ENCODE measurements at regions not wholly inside any gene's neighbourhood (a gene's known extent, or its start where the extent isn't known, plus 50 kb on each side); places are given as distances from the start of the nearest gene placed in this dataset.
"Not testable (repeated sequence)": the region's sequence is repeated elsewhere in the genome, so short reads cannot be mapped to it uniquely, and the experiment has no call there.

DNA sequence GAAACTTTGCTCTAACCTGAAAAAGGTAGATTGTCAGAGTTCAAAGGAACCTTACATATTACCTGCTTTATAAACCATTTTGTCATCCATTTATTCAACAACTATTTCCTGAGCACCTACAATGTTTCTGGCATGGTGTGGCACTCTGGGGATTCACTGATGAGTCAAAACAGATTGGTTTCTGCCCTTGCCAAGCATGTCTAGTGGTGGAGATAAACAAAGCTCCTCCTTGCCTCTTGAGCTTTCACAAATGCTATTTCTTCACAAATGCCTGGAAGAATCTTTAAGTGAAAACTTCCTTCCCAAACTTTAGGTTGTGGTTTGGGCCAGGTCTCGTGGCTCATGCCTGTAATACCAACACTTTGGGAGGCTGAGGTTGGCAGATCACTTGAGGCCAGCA, 85.1 kb upstream of the RELN start:
- Histone ChIP-seq H3K4me3 (no peak overlapping the region), H3K9me3 (peaks cover 3% of the 10 kb centered on the region; the same call in 1 of the 2 replicates), H3K36me3 (replicated peaks) (no peaks in the 10 kb centered on the region), H3K4me1 (no peaks in the 10 kb centered on the region), H3K27me3 (ENCODE audit: low read depth) (no peaks in the 10 kb centered on the region)
- in situ Hi-C loops (cut with MboI; ENCODE audit: low sequenced_read_pairs), result no loop called here
- no peak for DNase-seq (ENCODE audit: low spot score in 2 of 2)

DNA sequence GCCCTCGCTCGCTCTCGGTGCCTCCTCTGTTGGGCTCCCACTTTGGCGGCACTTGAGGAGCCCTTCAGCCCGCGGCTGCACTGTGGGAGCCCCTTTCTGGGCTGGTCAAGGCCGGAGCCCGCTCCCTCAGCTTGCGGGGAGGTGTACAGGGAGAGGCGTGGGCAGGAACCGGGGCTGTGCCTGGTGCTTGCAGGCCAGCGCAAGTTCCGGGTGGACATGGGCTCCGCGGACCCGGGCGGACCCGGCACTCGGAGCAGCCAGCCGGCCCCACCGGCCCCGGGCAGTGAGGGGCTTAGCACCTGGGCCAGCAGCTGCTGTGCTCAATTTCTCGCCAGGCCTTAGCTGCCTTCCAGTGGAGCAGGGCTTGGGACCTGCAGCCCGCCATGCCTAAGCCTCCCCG, 82.2 kb upstream of the RELN start:
- H3K4me1 ChIP-seq; H3K4me3 ChIP-seq; H3K9me3 ChIP-seq; H3K27me3 ChIP-seq (ENCODE audit: low read depth); DNase-seq (ENCODE audit: low spot score in 2 of 2); H3K36me3 ChIP-seq (replicated peaks); in situ Hi-C loops (cut with MboI; ENCODE audit: low sequenced_read_pairs): not testable (repeated sequence)

DNA sequence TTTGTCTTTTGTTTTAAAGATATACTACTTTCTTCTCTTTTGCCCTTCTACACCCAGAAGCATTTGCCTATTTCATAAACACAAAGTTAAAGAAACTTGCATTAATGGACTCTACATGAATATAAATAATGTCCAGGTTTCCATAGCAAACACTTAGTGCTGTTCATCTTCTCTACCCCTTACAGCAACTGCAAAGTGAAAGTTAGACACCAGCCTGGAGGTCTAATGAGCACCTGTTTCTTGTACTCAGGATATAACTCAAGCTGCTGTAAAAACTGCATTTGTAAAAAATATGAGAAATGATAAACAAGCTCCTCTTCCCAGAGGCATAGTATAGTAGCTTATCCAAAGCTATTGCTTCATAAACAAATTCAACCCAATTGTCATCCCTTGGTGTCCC, 76.0 kb upstream of the RELN start:
- no peaks in the 10 kb centered on the region for H3K36me3 ChIP-seq (replicated peaks)
- peaks cover 6% of the 10 kb centered on the region; the same call in 1 of the 2 replicates for H3K4me1 ChIP-seq
- no peak for DNase-seq (ENCODE audit: low spot score in 2 of 2)
- H3K27me3 ChIP-seq (ENCODE audit: low read depth), result no peaks in the 10 kb centered on the region
- no peak overlapping the region for H3K4me3 ChIP-seq
- peaks cover 2% of the 10 kb centered on the region; the same call in 1 of the 2 replicates for H3K9me3 ChIP-seq
- in situ Hi-C loops (cut with MboI; ENCODE audit: low sequenced_read_pairs), result no loop called here

DNA sequence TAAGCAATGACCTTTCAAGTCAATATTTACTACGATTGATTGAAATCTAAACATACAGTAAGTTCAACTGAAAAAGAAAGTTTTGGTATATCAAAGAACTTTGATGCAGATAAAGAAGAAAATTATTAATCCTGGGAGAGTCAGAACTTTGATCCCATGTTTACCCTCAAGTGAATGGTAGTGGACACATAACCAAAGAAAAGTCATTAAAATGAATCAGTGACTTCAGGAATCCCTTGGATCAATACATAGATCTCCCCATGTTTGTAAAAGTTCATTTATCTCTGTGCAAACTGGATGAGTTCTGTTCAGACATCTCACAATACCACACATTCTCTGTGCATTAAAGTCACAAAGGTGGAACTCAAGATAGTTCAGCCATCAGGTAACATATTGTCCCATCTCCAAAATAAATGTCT, 75.5 kb upstream of the RELN start:
- in situ Hi-C loops (cut with MboI; ENCODE audit: low sequenced_read_pairs), result no loop called here
- H3K9me3 ChIP-seq, result peaks cover 2% of the 10 kb centered on the region; the same call in 1 of the 2 replicates
- peaks cover 6% of the 10 kb centered on the region; the same call in 1 of the 2 replicates for H3K4me1 ChIP-seq
- H3K27me3 ChIP-seq (ENCODE audit: low read depth), result no peaks in the 10 kb centered on the region
- no peak for DNase-seq (ENCODE audit: low spot score in 2 of 2)
- no peaks in the 10 kb centered on the region for H3K36me3 ChIP-seq (replicated peaks)
- no peak overlapping the region for H3K4me3 ChIP-seq

DNA sequence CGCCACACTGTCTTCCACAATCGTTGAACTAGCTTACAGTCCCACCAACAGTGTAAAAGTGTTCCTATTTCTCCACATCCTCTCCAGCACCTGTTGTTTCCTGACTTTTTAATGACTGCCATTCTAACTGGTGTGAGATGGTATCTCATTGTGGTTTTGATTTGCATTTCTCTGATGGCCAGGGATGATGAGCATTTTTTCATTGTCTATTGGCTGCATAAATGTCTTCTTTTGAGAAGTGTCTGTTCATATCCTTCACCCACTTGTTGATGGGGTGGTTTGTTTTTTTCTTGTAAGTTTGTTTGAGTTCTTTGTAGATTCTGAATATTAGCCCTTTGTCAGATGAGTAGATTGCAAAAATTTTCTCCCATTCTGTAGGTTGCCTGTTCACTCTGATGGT, 74.3 kb upstream of the RELN start:
- H3K9me3 ChIP-seq; H3K4me1 ChIP-seq; H3K4me3 ChIP-seq; H3K27me3 ChIP-seq (ENCODE audit: low read depth); in situ Hi-C loops (cut with MboI; ENCODE audit: low sequenced_read_pairs); H3K36me3 ChIP-seq (replicated peaks); DNase-seq (ENCODE audit: low spot score in 2 of 2): not testable (repeated sequence)

DNA sequence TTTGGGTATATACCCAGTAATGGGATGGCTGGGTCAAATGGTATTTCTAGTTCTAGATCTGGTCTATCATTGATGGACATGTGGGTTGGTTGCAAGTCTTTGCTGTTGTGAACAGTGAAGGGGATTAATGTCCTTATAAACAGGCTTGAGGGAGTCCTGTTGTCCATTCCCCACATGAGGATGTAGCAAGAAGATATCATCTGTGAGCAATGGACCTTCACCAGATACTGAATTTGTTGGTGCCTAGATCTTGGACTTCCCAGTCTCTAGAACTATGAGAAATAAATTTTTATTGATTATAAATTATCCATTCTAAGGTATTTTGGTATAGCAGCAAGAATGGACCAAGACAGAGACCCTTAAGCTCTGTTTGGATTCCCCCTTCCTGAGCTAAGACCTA, 72.2 kb upstream of the RELN start:
- H3K4me1 ChIP-seq, result peaks cover 6% of the 10 kb centered on the region; the same call in 1 of the 2 replicates
- no peaks in the 10 kb centered on the region for H3K27me3 ChIP-seq (ENCODE audit: low read depth)
- no peaks in the 10 kb centered on the region for H3K36me3 ChIP-seq (replicated peaks)
- no peak overlapping the region for H3K4me3 ChIP-seq
- in situ Hi-C loops (cut with MboI; ENCODE audit: low sequenced_read_pairs), result no loop called here
- no peaks in the 10 kb centered on the region for H3K9me3 ChIP-seq
- DNase-seq (ENCODE audit: low spot score in 2 of 2), result no peak

DNA sequence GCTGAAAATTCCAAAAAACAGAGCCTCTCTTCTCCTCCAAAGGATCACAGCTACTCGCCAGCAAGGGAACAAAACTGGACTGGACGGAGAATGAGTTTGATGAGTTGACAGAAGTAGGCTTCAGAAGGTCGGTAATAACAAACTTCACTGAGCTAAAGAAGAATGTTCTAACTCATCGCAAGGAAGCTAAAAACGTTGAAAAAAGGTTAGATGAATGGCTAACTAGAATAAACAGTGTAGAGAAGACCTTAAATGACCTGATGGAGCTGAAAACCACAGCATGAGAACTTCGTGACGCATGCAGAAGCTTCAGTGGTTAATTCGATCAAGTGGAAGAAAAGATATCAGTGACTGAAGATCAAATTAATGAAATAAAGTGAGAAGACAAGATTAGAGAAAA, 70.4 kb upstream of the RELN start:
- H3K4me1 ChIP-seq; H3K4me3 ChIP-seq; H3K27me3 ChIP-seq (ENCODE audit: low read depth); in situ Hi-C loops (cut with MboI; ENCODE audit: low sequenced_read_pairs); H3K9me3 ChIP-seq; DNase-seq (ENCODE audit: low spot score in 2 of 2); H3K36me3 ChIP-seq (replicated peaks): not testable (repeated sequence)

DNA sequence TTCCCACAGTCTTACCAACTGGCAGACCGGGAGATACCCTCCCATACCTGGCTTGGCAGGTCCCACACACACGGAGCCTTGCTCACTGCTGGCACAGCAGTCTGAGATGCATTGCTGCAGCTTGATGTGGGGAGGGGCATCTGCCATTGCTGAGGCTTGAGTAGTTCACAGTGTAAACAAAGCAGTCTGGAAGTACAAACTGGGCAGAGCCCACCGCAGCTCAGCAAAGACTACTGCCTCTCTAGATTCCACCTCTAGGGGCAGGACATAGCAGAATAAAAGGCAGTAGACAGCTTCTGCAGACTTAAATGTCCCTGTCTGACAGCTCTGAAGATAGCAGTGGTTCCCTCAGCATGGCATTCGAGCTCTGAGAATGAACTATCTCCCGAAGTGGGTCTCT, 69.6 kb upstream of the RELN start:
- Histone ChIP-seq H3K27me3 (ENCODE audit: low read depth) (no peaks in the 10 kb centered on the region), H3K9me3 (no peaks in the 10 kb centered on the region), H3K36me3 (replicated peaks) (no peaks in the 10 kb centered on the region), H3K4me3 (no peak overlapping the region), H3K4me1 (peaks cover 3% of the 10 kb centered on the region; the same call in 1 of the 2 replicates)
- no peak for DNase-seq (ENCODE audit: low spot score in 2 of 2)
- in situ Hi-C loops (cut with MboI; ENCODE audit: low sequenced_read_pairs), result no loop called here

DNA sequence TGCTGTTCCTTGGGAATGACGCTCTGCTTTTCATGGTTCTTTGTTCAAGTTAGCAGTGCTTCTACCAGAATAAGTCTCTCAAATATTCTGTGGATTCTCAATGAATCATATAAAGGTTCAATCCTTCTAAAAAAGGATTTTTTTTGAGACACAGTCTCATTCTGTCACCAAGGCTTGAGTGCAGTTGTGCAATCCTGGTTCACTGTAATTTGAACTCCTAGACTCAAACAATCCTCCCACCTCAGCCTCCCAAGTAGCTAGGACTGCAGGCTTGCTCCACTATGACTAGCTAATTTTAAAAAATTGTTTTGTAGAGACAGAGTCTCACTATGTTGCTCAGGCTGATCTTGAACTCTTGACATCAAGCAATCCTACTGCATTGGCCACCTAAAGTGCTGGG, 64.9 kb upstream of the RELN start:
- H3K36me3 ChIP-seq (replicated peaks), result no peaks in the 10 kb centered on the region
- in situ Hi-C loops (cut with MboI; ENCODE audit: low sequenced_read_pairs), result no loop called here
- no peak for DNase-seq (ENCODE audit: low spot score in 2 of 2)
- no peak overlapping the region for H3K4me3 ChIP-seq
- no peaks in the 10 kb centered on the region for H3K4me1 ChIP-seq
- no peaks in the 10 kb centered on the region for H3K9me3 ChIP-seq
- no peaks in the 10 kb centered on the region for H3K27me3 ChIP-seq (ENCODE audit: low read depth)

DNA sequence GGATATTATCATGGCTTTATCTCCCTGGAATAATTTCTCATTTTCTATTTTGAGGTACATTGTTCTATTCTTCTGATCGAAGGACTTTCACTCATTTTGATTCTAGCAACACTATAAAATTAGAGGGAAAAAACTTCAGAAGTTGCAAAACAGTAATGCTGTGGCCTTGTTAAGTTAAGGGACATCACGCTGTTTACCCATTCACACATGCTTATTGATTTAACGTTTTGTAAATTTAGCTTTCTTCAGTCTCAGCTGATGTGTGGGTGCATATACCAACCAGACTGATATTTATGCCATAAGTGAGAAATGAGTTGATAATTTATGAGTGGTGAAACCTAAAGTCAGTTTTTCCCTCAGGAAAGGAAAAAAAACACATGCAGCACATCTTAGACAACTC, 63.5 kb upstream of the RELN start:
- DNase-seq (ENCODE audit: low spot score in 2 of 2), result no peak
- no peak overlapping the region for H3K4me3 ChIP-seq
- H3K27me3 ChIP-seq (ENCODE audit: low read depth), result no peaks in the 10 kb centered on the region
- H3K9me3 ChIP-seq, result no peaks in the 10 kb centered on the region
- H3K4me1 ChIP-seq, result peaks cover 3% of the 10 kb centered on the region; the same call in 1 of the 2 replicates
- in situ Hi-C loops (cut with MboI; ENCODE audit: low sequenced_read_pairs), result no loop called here
- H3K36me3 ChIP-seq (replicated peaks), result no peaks in the 10 kb centered on the region

DNA sequence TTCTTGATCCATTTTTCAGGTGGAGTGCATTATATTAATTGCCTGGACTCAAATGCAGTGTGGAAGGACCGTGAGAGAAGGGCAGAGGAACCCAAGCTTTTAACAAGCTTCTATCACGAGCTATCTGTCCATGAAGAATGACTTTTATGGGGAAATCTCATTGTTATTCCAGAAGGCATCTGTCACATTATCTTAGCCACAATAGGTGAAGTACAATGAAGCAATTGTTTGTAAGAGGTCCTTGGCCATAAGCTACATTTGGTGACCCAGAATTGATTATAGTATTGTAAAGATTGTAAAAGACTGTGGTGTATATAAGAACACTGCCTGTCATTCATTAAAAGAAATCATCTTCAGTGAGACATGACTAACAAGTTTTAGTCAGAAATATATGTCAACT, 58.6 kb upstream of the RELN start:
- Histone ChIP-seq H3K27me3 (ENCODE audit: low read depth) (no peaks in the 10 kb centered on the region), H3K4me3 (no peak overlapping the region), H3K4me1 (peaks cover 6% of the 10 kb centered on the region; the same call in 1 of the 2 replicates), H3K9me3 (no peaks in the 10 kb centered on the region), H3K36me3 (replicated peaks) (no peaks in the 10 kb centered on the region)
- in situ Hi-C loops (cut with MboI; ENCODE audit: low sequenced_read_pairs), result no loop called here
- DNase-seq (ENCODE audit: low spot score in 2 of 2), result peak in 1 of 2 experiments; percentile 60

DNA sequence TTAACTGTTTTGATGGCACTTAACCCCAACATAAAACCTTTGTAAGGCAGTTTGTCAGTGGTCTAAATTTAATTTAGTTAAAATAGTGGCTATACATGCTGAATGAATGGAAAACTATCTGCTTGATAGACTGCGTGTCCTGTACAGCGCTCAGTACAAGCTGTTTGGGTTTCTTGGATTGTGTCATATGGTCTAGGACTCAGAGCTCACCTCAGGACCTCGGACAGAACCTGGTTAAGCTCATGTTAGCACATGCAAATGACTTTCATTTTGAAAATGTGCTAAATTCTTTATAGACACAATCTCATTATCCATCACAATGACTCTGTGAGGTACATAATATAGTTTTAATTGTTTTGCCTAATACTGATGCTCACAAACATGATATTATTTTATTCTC, 55.7 kb upstream of the RELN start:
- DNase-seq (ENCODE audit: low spot score in 2 of 2), result no peak
- Histone ChIP-seq H3K36me3 (replicated peaks) (no peaks in the 10 kb centered on the region), H3K4me3 (no peak overlapping the region), H3K9me3 (no peaks in the 10 kb centered on the region), H3K4me1 (peaks cover 16% of the 10 kb centered on the region), H3K27me3 (ENCODE audit: low read depth) (no peaks in the 10 kb centered on the region)
- in situ Hi-C loops (cut with MboI; ENCODE audit: low sequenced_read_pairs), result no loop called here

DNA sequence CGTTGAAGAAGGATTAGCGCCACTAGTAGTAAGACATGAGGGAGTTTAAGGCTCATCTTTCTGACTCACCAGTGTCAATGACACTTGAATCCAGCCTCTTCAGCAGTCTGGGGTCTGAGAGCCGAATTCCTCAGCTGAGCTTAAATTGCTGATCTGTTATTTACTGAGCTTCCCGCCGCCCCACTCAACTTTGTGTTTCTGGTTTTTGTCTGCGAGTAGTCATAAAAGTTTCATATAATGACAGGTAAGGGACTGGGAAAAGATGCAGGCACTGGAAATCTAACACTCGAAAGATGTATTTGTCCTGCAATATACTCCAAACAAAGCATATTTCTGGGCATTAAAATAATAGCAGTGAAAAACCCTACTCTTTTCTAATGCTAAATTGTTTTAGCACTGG, 51.2 kb upstream of the RELN start:
- in situ Hi-C loops (cut with MboI; ENCODE audit: low sequenced_read_pairs), result no loop called here
- Histone ChIP-seq H3K27me3 (ENCODE audit: low read depth) (no peaks in the 10 kb centered on the region), H3K4me1 (peaks cover 22% of the 10 kb centered on the region), H3K9me3 (no peaks in the 10 kb centered on the region), H3K36me3 (replicated peaks) (no peaks in the 10 kb centered on the region), H3K4me3 (no peak overlapping the region)
- DNase-seq (ENCODE audit: low spot score in 2 of 2), result peak; percentile 72 to 84

DNA sequence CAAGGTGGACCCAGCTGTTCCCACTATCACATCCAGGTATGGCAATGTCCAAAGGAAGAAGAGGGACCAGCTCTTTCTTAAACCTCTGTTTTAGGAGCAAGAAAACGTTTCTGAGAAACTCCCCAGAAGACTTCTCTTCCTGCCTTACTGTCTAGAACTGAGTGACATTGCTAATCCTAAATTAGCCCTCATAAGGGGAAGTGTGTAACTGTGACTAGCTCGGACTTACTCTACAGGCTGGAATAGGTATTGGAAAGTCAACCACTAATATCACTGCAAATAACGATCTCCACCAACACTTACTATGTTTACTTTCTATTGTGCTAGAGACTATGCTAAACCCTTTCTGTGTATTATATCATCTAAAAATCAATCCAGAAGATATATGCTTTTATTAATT, 49.9 kb upstream of the RELN start:
- Histone ChIP-seq H3K4me1 (peaks cover 22% of the 10 kb centered on the region), H3K27me3 (ENCODE audit: low read depth) (no peaks in the 10 kb centered on the region), H3K9me3 (no peaks in the 10 kb centered on the region), H3K36me3 (replicated peaks) (no peaks in the 10 kb centered on the region), H3K4me3 (no peak overlapping the region)
- in situ Hi-C loops (cut with MboI; ENCODE audit: low sequenced_read_pairs), result no loop called here
- no peak for DNase-seq (ENCODE audit: low spot score in 2 of 2)

Data from HAP-1 (cell line).